GM19395 (cell line): ENCODE measurements at regions not wholly inside any gene's neighbourhood (a gene's known extent, or its start where the extent isn't known, plus 50 kb on each side); places are given as distances from the start of the nearest gene placed in this dataset.
"Not testable (repeated sequence)": the region's sequence is repeated elsewhere in the genome, so short reads cannot be mapped to it uniquely, and the experiment has no call there.

Source experiments
- ATAC-seq: cut with Tn5 transposase; IDR thresholded peaks from one replicate; pipeline ENCODE4 v1.9.1; 2021; ENCODE audit warnings: mild to moderate bottlenecking, moderate library complexity; ENCODE audit not compliant: unreplicated experiment

DNA sequence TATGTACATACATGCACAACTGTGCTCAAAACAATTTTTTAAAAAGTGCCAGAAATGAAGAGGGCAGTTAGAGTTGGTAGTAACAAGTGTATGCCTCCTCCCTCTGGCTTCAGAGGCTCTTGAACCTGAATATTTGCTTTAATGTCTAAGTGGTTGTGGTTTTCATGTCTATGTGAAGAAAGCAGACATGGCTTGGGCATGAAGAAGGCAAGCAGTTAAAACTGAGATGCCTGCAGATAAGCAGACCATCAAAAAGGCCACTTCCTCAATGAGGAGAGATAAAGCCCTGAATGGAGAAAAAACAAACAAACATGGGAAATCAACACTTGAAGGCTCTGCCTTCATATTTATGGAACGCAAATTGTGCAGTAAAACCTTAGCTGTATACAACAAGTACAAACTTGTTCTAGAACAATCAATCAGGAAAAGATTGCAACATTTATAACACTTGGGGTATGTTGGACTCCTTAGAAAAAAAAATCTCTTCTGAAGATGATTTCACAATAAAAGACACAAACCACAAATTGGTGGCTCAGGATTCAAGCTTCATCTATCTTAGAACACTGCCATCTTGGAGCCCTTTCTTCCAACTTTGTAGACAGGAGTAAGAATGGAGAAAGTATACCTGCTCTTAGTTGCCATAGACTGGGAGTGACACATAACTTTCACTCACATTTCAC lies 52.7 kb upstream of the PLA2G4A start:
- ATAC-seq = no peak

DNA sequence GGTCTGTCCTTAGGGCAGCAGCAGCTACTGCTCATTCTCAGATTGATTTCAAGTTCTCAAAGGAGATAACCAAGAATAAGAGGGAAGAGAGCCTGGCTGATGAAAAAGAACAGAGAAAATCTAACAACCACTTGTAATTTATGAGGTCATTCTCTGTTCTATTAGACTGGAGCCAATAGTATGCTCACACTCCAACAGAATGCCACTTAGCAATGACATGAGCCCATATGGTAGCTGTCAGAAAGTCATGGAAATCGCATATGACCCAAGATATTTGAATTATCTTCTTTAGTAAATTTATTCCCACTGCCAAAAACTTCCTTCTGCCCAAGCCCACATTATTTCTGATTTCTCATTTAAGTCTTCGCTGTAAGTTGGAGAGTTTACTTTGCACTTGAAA lies 53.7 kb upstream of the PLA2G4A start:
- no peak for ATAC-seq

DNA sequence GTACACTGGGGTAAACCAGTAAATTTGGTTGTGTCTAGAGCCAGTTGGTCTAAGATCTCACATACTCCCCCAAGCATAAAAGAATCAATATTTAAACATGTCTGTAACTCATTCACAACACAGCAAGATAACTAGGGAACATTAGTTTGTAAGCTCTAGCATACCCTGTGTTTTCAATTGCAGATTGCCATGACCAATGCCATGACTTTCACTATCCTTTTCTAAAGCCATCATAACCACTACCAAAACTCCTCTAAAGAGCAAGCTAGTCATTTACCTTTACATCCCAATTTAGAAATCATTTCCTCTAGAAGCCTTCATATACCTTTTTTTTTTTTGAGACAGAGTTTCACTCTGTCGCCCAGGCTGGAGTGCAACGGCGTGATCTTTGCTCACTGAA lies 56.5 kb upstream of the PLA2G4A start:
- no peak for ATAC-seq

DNA sequence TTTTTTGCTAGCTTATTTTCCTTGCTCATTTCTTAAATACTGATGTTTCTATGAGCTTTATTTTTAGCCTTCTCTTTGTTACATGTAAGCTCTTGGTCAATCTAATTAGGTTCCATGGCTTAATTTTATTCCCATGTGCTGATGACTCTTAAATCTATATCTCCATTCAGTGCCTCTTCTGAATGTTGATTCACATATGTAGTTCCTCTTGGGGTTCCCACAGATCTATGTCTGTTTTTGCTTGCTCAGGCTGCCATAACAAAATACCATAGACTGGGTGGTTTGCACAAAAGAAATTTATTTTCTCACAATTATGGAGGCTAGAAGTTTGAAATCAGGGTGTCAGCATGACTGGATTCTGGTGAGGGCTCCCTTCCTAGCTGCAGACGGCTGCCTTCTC lies 58.3 kb upstream of the PLA2G4A start:
- no peak for ATAC-seq

DNA sequence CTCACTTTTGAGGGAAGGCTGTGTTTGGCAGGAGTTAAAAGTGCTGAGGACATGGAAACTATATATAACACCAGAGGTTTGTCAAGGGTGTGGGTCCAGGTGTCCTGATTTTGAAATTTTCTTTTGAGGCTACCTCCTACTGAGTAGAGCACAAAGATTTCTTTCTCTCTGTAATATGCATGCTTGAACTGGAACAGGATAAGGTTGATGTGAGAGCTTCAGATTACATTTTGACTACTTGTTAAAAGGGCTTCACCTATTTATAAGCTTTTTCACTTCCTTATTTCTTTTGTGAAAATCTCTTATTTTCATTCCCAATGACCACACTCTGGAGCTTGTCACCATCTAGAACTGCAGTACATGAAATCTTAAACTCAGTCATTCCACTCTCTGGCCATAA lies 59.8 kb upstream of the PLA2G4A start:
- peak; percentile 95 for ATAC-seq

DNA sequence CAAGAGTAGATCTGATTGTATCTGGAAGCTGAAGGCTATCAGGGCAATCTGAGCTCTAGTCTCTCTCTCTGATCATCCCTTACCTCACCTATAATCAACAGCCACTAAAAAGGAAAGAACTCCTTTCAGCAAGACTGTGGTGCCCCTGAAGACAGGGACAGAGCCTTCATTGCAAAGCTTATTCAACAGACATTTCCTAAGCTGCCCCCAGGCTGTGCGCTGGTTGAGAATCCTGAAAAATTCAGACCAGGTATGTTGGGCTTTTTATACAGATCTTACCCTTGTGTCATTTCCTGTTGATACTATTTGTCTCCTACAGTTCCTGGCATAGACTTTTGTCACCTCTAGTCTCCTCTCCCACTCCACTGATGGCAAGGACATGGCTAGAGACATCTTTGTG lies 63.3 kb upstream of the PLA2G4A start:
- no peak for ATAC-seq

DNA sequence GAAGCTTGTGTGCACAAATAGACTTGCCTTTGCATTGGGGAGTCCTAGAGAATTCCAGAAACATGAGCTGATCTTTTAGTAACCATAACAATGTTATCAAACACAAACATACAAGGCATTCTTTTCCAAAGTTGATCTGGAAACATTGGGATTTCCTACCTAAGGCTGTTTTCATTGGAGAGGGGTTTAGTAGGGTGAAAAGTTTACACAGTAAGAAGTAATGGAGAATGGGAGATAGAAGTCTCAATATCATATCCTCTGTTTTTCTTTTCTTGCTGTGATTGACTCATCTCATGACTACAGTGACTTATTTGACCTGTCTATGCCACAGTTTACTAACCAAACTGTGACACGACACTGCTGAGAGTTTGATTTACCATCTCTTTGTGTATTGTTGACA lies 65.6 kb upstream of the PLA2G4A start:
- peak; percentile 72 for ATAC-seq

DNA sequence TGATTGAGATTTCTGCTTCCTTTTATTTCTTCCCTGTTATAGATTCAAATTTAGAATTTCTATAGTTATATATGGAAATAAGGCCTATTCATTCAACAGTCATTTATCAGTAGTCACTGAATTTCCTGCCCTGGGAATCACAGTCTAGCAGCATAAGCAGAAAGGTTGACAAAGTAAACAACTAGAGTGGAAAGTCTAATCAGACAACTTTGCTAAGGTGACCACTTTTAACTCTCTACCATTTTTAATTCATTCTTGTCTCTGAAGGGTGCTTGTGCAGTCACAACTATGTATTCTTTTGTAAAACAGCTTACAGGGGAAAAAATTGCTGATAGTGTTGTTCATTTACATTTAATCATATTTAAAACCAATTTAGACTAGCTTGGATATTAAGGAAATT lies 66.1 kb upstream of the PLA2G4A start:
- ATAC-seq = no peak

DNA sequence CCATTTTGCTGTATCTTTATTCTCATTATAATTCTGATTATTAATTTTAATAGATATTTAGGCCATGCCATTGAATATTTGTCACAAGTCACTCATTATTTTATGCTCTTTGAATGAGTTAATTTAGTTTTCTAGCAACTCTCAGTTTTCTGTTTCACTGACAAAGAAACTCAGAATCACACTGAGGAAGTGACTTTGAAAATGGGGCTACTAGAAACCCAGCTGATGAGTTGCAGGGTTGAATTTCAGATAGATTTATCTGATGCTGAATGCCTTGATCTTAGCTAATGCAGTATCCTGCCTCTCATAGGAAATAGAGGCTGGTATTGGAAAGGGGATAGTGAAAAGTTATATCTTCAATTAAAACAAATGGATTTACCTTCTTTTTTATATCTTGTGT lies 67.4 kb upstream of the PLA2G4A start:
- ATAC-seq = peak; percentile 70

DNA sequence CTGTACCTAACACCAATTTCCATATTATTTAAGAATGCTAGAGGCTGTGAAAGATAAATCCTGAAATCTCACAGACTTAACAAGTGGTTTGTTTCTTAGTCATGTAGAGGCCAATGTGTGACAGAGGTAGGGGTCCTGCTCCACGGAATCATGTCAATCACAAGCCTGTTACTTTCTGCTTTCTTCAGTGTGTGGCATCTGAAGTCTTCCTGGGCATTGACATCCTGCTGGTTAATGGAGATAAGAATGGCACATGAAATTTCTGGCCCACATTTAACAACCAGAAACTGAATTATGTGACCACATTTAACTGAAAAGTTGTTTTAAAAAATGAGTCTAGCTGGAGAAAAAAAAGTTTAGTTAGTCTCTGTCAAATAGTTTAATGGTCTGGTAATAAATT lies 68.3 kb upstream of the PLA2G4A start:
- ATAC-seq = no peak

DNA sequence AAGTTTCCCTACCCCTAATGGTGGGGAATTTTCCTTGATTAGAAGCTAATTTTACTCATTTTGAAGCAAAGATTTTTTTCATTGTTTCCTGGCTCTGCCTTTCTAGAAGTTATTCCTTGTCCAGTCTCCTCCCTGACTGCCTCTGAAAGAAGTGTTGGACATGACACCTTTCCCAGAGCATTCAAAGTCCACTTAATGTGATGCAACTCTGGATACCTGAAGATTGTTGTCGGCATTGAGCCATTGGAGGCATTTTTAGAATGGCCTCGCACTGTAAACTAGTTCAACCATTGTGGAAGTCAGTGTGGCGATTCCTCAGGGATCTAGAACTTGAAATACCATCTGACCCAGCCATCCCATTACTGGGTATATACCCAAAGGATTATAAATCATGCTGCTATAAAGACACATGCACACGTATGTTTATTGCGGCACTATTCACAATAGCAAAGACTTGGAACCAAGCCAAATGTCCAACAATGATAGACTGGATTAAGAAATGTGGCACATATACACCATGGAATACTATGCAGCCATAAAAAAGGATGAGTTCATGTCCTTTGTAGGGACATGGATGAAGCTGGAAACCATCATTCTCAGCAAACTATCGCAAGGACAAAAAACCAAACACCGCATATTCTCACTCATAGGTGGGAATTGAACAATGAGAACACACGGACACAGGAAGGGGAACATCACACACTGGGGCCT lies 69.7 kb upstream of the PLA2G4A start:
- not testable (repeated sequence) for ATAC-seq

DNA sequence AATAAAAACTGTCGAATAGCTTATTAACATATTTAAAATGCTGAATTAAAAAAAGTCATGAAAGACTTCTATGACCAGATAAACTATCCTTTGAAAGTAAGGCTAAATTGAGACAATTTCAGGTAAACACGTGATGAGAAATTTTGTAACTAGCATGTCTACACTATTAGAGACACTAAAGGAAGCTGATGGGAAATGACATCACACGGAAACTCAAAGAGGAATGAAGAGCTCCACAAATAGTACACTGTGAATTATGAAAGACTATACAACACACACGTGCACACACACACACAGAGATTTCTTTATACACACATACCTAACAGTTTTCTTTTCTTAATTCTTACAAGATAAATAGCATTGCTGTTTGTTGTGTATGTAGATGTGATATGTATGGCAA lies 70.9 kb upstream of the PLA2G4A start:
- ATAC-seq = no peak

DNA sequence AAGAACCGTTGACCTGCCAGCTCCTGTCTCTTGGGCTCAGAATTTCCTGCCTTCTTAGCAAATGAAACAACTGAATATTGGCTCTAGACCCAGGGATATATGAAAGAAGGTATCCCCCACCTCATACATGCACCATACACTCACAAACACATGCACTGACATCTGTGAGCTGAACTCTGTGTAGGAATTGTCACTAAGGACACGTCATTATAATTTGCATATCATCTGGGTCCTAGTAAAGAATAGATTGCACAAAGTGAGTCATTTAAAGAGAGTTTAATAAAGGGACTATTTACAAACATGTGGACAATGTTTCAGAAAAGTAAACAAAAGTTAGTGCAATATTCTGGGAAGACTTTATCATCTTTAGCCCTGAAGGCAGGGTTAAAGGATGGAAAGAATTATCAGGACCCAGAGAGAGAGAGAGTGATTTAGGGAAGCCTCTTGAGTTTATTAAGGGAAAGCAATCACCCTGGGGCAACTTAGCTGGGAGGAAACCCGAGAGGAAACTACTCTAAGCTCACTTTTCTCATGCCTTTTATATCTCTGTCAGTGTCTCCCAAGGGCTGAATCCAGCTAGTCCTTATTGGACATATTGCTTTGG lies 74.1 kb upstream of the PLA2G4A start:
- ATAC-seq = no peak

DNA sequence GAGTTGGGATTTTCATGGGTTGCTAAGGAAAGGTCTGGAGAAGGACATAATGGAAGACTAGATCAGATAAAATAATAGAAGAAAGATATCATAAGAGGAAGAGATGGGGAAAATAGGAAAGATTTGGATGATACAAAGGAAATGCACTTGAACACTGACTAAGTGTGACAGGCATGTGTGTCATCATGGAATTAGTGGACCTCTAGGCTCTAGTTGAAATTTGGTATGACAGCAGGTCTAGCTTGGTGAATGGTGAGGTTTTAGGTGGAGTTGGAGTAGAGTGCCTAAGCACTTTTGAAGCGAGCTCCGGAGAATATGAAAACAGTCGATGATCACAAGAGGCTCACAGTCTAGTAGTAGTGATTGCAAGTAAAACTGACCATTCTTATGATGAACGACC lies 73.0 kb upstream of the PTGS2 start:
- no peak for ATAC-seq

DNA sequence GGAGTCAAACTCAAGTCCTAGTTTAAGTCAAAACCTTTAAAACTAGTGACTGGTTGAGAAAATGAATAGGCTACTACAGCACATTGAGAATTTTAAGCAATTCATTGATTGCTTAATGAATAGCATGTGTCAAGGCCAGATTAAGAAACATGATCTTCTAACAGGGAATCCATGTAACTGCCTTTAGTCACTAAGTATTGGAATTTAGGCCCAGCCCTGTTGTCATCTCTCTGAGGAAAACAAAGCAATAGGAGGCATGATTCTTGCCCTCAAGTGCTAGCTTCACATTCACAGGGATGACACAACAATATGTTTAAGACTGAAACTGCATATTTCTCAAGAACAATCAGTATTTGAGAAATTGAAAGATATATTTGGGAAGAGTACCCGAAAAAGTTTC lies 70.0 kb upstream of the PTGS2 start:
- ATAC-seq = no peak

DNA sequence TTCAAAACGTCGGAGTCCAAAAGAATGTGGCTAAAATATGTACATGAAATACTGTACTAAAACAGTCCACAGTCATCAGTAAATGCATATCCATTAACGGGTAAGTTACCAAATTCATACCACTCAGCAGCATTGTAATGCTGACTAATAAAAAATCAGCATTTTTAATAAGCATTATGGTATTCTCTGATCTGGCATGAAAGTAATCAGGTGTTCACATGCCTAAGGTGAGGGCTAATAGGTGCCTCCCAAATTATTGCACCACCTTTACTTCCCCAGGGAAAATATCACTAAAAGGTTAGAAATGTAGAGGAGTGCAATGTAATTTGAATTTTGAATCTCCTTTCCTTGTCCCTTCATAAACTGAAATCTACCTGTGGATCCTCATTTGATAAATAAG lies 69.6 kb upstream of the PTGS2 start:
- no peak for ATAC-seq

DNA sequence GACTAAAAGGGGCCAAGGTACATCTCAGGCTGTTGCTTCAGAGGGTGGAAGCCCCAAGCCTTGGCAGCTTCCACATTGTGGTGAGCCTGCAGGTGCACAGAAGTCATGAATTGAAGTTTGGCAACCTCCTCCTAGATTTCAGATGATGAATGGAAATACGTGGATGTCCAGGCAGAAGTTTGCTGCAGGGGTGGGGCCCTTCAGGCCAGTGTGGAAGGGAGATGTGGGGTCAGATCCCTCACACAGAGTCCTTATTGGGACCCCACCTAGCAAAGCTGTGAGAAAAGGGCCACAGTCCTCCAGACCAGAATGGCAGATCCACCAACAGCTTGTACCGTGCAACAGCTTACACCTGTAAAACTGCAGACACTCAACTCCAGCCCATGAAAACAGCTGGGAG lies 67.4 kb upstream of the PTGS2 start:
- ATAC-seq = no peak

DNA sequence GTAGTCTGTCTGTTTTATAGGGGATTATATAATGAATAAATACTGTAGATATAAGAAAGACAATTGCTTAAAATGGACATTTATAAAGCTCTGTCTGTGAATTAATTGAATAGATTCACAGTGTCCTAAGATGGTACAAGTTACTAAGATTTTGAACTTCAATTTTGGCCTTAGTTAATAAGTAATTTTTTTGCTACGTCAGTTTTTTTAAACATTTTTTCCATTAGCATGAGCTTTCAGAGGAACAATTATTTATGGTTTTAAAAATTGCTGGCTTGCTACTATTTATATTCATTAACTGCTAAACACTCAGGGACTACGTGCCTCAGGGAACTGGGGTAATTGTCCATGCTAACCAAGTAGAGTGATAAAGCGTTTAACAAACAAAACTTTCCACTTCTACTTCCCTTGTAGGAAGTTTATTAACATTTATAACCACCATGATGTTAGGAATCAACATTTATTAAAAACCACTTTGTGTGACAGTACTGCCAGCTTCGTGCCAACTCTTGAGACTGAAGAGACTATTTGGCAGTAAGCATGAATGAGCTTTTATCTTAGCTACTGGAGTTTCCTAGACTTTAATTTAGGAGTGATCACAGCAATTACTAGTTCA lies 65.4 kb upstream of the PTGS2 start:
- ATAC-seq = no peak

DNA sequence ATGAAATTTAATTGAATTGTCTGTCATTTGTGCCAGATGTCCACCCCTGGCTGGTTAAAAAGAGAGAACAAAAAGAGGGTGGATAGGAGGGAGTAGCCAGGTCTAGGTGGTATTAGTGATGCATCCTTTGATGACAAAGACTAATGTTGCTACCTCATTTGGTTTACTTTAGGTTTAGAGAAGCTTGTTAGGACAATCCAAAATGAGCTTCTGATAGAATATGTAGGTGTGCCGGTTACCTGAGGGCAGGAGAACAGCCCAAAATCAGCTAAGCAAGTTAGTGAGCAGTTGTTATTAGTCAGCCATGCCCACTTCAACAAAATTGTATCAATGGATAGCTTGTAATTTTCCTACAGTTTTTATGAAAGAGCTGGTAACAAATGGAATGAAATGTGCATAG lies 61.4 kb upstream of the PTGS2 start:
- ATAC-seq = no peak

DNA sequence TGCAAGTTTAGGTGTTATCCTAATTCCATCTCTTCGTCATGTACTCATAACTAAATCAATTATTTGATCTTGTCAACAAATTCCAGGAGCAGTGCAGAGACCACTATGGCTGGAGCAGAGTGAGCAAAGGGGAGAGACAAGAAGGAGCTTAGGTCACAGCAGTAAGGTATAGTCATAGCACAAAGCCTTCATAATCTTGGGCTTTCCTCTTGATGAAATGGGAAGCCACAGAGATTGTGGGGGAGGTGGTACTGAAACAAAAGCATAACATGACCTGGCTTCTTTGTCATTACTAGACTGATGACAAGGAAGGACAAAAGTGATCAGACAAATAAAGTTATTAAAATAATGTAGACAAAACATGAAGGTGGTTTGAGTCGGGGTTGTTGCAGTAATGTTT lies 60.1 kb upstream of the PTGS2 start:
- ATAC-seq = peak; percentile 68

DNA sequence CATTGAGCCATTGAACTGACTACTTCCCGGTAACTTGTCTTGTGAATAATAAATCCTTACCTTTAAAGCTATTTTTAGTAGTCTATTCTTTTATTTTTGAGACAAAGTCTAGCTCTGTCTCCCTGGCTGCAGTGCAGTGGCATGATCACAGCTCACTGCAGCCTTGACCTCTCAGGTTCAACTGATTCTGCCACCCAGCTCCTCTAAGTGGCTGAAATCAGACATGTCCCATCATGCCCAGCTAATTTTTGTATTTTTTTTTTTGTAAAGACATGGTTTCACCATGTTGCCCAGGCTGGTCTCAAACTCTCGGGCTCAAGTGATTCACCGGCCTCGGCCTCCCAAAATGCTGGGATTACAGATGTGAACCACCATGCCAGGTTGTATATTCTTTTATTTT lies 59.3 kb upstream of the PTGS2 start:
- ATAC-seq = no peak

DNA sequence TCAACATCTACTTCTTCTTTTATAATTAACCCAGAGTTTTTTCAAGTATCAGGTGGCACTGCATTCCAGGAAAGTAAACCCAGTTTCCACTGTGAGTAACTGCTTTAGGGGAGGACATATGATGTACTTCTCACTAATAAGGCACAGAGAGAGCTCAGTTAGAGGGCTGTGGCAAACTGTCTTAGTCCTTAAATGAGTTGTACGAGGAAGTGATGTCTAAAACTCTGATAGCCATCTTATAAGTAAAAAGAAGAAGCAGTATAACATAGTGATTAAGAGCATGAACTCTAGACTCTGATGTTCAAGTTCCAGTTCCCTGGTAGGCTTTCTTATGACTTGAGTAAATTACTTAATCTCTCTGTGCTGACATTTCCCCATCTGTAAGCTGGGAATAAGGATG lies 58.7 kb upstream of the PTGS2 start:
- ATAC-seq = peak; percentile 87
